Neural progenitor cell (in vitro differentiated cells): ENCODE measurements at regions not wholly inside any gene's neighbourhood (a gene's known extent, or its start where the extent isn't known, plus 50 kb on each side); places are given as distances from the start of the nearest gene placed in this dataset.

Source experiments
- CTCF ChIP-seq: fragments of 200-600 bp; sonication (generic); IDR thresholded peaks from 2 replicates; pipeline ENCODE4 v1.5.1; 2017; ENCODE audit warnings: antibody characterized with exemption, mild to moderate bottlenecking
- EZH2 ChIP-seq: fragments of 200-600 bp; sonication (generic); IDR thresholded peaks from 2 replicates; pipeline ENCODE4 v1.6.1; 2017; ENCODE audit warnings: antibody characterized with exemption, mild to moderate bottlenecking, moderate library complexity

DNA sequence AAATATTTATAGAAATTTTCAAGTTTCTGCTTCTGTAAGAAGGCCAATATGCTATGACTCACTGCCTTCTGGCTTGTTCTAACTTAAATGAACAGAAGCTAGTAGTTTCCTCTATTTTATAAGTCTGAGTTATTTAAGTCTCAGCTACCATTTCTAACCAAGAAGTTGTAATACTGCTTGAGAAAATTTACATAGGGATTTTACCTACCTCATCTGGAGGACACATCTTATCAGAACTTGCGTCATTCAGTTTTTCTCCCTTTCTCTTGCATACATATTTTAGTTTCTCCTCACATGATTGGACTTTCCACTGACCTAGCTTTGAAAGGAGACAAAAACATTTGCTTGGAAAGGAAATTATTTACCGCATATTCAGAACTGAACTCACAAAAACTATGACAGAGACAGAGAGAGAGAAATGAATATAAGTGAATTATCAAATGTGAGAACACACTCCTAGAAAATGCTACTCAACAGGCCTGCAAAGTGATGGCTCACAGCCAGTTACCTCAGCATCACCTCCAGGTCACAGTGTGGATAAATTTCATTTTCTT is 81.1 kb upstream of the CD302 start:
- TF ChIP-seq CTCF = no peak
- TF ChIP-seq EZH2 = no peak
